ENCODE measurements at regions not wholly inside any gene's neighbourhood (a gene's known extent, or its start where the extent isn't known, plus 50 kb on each side); places are given as distances from the start of the nearest gene placed in this dataset.
"Not testable (repeated sequence)": the region's sequence is repeated elsewhere in the genome, so short reads cannot be mapped to it uniquely, and the experiment has no call there.

GRCh38 chr22:25346859-25347751 lies 127.7 kb downstream of the CRYBB2 start:
- Histone ChIP-seq H3F3A (ENCODE audit: insufficient read depth) (peaks cover 9% of the 10 kb centered on the region; the same call in 1 of the 2 replicates), H3K4me1 (ENCODE audit: insufficient read depth) (peaks cover 9% of the 10 kb centered on the region), H3K4me2 (ENCODE audit: unreplicated experiment) (no peak overlapping the region), H3K79me2 (ENCODE audit: insufficient read depth) (no peaks in the 10 kb centered on the region), H2AFZ (no peak overlapping the region), H3K27me3 (replicated peaks; ENCODE audit: insufficient read depth) (no peaks in the 10 kb centered on the region), H4K20me1 (ENCODE audit: insufficient read depth) (no peaks in the 10 kb centered on the region), H3K36me3 (ENCODE audit: low read depth) (no peaks in the 10 kb centered on the region), H3K4me3 (no peak overlapping the region), H3K9me2 (ENCODE audit: insufficient read depth) (no peaks in the 10 kb centered on the region), H3K9me3 (ENCODE audit: low read depth) (no peaks in the 10 kb centered on the region), H3K27ac (no peak overlapping the region), H3K9ac (no peak overlapping the region)
- TF ChIP-seq EZH2phosphoT487 (IDR thresholded peaks at IDR 0.05; ENCODE audit: insufficient read depth, low read depth) = no peak
- TF ChIP-seq EZH2 (IDR thresholded peaks at IDR 0.05; ENCODE audit: insufficient read depth, poor library complexity, severe bottlenecking) = no peak
- WGBS, 2 experiments (ENCODE audit: low coverage in 1 of 2, low lambda C conversion rate in 2 of 2, missing lambda C conversion rate in 2 of 2) = 91 to 93% methylated on average over 29 of the region's 29 CpGs
- DNase-seq = peak; percentile 38
- in situ Hi-C loops (cut with MboI) = no loop called here

GRCh38 chr22:25347752-25348102 lies 128.3 kb downstream of the CRYBB2 start:
- no peak for TF ChIP-seq EZH2 (IDR thresholded peaks at IDR 0.05; ENCODE audit: insufficient read depth, poor library complexity, severe bottlenecking)
- TF ChIP-seq EZH2phosphoT487 (IDR thresholded peaks at IDR 0.05; ENCODE audit: insufficient read depth, low read depth) = no peak
- Histone ChIP-seq H3K36me3 (ENCODE audit: low read depth) (no peaks in the 10 kb centered on the region), H3K9ac (no peak overlapping the region), H3K4me2 (ENCODE audit: unreplicated experiment) (no peak overlapping the region), H2AFZ (no peak overlapping the region), H3K27me3 (replicated peaks; ENCODE audit: insufficient read depth) (no peaks in the 10 kb centered on the region), H4K20me1 (ENCODE audit: insufficient read depth) (no peaks in the 10 kb centered on the region), H3K27ac (no peak overlapping the region), H3K9me2 (ENCODE audit: insufficient read depth) (no peaks in the 10 kb centered on the region), H3K9me3 (ENCODE audit: low read depth) (no peaks in the 10 kb centered on the region), H3F3A (ENCODE audit: insufficient read depth) (peaks cover 9% of the 10 kb centered on the region; the same call in 1 of the 2 replicates), H3K79me2 (ENCODE audit: insufficient read depth) (no peaks in the 10 kb centered on the region), H3K4me3 (no peak overlapping the region), H3K4me1 (ENCODE audit: insufficient read depth) (peaks cover 9% of the 10 kb centered on the region)
- peak; percentile 26 for DNase-seq
- in situ Hi-C loops (cut with MboI) = no loop called here
- 76 to 84% methylated on average over 3 of the region's 3 CpGs for WGBS, 2 experiments (ENCODE audit: low coverage in 1 of 2, low lambda C conversion rate in 2 of 2, missing lambda C conversion rate in 2 of 2)

- no peaks in the 10 kb centered on the region for H3K9me2 ChIP-seq (ENCODE audit: insufficient read depth)
- peaks cover 9% of the 10 kb centered on the region; the same call in 1 of the 2 replicates for H3F3A ChIP-seq (ENCODE audit: insufficient read depth)
- no peaks in the 10 kb centered on the region for H3K9me3 ChIP-seq (ENCODE audit: low read depth)
- no peak for DNase-seq
- H3K27ac ChIP-seq = no peak overlapping the region
- TF ChIP-seq EZH2 (IDR thresholded peaks at IDR 0.05; ENCODE audit: insufficient read depth, poor library complexity, severe bottlenecking) (no peak), EZH2phosphoT487 (IDR thresholded peaks at IDR 0.05; ENCODE audit: insufficient read depth, low read depth) (no peak)
- no peaks in the 10 kb centered on the region for H3K36me3 ChIP-seq (ENCODE audit: low read depth)
- H4K20me1 ChIP-seq (ENCODE audit: insufficient read depth) = no peaks in the 10 kb centered on the region
- no peak overlapping the region for H3K4me3 ChIP-seq
- no peak overlapping the region for H2AFZ ChIP-seq
- in situ Hi-C loops (cut with MboI) = no loop called here
- WGBS, 2 experiments (ENCODE audit: low coverage in 1 of 2, low lambda C conversion rate in 2 of 2, missing lambda C conversion rate in 2 of 2) = 94 to 100% methylated on average over 2 of the region's 2 CpGs
- H3K4me1 ChIP-seq (ENCODE audit: insufficient read depth) = peaks cover 9% of the 10 kb centered on the region
- H3K27me3 ChIP-seq (replicated peaks; ENCODE audit: insufficient read depth) = no peaks in the 10 kb centered on the region
- no peaks in the 10 kb centered on the region for H3K79me2 ChIP-seq (ENCODE audit: insufficient read depth)
- no peak overlapping the region for H3K9ac ChIP-seq
- no peak overlapping the region for H3K4me2 ChIP-seq (ENCODE audit: unreplicated experiment)
Measured at GRCh38 chr22:25348391-25348790, 129.0 kb downstream of the CRYBB2 start.

- H3K36me3 ChIP-seq (ENCODE audit: low read depth); in situ Hi-C loops (cut with MboI); H3K4me3 ChIP-seq; H3K9me2 ChIP-seq (ENCODE audit: insufficient read depth); DNase-seq; H3K9ac ChIP-seq; H3K4me1 ChIP-seq (ENCODE audit: insufficient read depth); H3K27me3 ChIP-seq (replicated peaks; ENCODE audit: insufficient read depth); H3K27ac ChIP-seq; H3K4me2 ChIP-seq (ENCODE audit: unreplicated experiment); H3F3A ChIP-seq (ENCODE audit: insufficient read depth); H3K79me2 ChIP-seq (ENCODE audit: insufficient read depth); H4K20me1 ChIP-seq (ENCODE audit: insufficient read depth); H3K9me3 ChIP-seq (ENCODE audit: low read depth); H2AFZ ChIP-seq: not testable (repeated sequence)
- 92 to 95% methylated on average over 5 of the region's 5 CpGs for WGBS, 2 experiments (ENCODE audit: low coverage in 1 of 2, low lambda C conversion rate in 2 of 2, missing lambda C conversion rate in 2 of 2)
Measured at GRCh38 chr22:25348996-25349395, 129.6 kb downstream of the CRYBB2 start.

All from GM23248 (cell line).